22Rv1 (cell line): ENCODE measurements at regions not wholly inside any gene's neighbourhood (a gene's known extent, or its start where the extent isn't known, plus 50 kb on each side); places are given as distances from the start of the nearest gene placed in this dataset.
A peak's percentile ranks its signal among the peaks of the same experiment; 100 is the strongest.

ENCODE experiments used
- H3K27ac ChIP-seq: fragments of 450-650 bp; 2 replicates; pipeline ENCODE4 v1.5.1; 2017
- CTCF ChIP-seq: fragments of 450-650 bp; IDR thresholded peaks from 2 replicates; pipeline ENCODE4 v1.5.1; 2017; ENCODE audit warnings: mild to moderate bottlenecking
- ZFX ChIP-seq: fragments of 450-650 bp; IDR thresholded peaks from 2 replicates; pipeline ENCODE4 v1.6.1; 2017; ENCODE audit warnings: antibody characterized with exemption, borderline replicate concordance

DNA sequence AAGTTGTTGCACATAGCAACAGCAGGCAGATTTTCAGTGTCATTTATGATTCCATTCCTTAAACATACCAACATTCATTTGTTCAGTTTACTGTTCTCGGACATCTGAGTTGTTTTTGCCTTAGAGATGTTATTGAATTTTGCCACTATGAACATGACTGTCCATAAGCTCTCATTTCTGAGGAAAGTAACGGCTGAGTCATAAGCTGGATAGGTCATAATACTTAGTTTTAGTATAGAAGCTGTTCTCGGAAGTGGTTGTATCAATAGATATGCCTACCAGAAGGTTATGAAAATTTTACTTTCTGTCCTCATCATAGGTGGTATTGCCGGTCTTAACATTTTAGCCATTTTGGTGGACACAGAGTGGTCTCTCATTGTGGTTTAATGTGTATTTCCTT is 157.1 kb upstream of the CLNK start:
- TF ChIP-seq CTCF = no peak
- no peak for TF ChIP-seq ZFX
- H3K27ac ChIP-seq = no peak overlapping the region

DNA sequence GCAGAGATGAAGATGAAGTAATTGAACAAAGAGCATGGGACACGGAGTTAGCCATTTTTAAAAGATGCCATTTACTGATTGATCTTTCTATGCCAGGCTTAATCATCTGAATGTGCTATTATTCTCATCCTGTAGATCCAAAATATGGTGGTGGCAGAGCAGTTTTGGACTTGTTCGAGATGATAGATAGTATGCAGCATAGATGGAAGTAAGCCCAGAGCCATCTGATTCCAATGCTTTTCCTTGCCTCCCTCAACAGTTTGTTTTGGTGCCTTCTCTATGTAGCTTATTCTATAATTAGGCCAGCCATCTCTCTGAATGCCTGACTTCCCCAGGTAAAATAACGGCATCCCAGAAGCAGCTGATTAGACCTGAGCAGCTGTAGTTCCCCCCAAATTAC is 152.6 kb upstream of the CLNK start:
- H3K27ac ChIP-seq = no peak overlapping the region
- TF ChIP-seq ZFX (no peak), CTCF (no peak)

DNA sequence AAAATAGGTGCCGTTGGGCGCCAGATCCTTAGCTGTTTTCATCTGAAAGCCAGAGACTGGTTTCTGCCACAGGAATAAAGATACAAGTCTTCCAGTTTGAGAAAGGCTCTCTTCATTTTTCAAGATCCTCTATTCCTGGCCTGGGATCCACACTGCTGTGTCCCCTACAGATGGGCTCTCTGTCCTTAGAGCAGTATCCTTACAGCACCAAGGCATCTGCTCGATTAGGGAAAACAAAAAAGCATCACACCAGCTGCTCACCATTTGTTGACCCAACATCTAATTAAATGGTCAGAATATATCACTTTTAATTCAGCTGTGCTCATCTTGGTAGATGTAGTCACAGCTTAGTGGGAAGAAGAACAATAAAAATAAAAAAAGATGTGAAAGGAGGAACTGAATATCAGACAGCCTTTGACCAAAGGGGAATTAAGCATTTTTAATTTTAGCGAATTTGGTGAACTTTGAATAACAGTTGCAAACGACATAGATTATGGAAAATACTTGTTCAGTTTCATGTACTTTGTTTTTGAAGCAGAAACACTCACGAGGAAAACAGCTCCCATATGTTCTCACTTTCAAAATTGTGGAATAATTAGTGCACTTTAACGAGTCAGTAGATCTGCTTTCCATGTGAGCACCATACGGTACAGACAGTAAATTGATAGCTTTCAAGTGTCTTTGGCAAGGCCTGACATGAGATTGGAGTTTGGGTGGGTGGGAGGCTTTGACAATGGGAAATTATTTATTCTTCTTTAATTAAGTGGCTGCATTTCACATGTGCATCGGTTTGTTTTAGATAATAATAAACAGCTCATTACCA is 148.4 kb upstream of the CLNK start:
- no peak overlapping the region for H3K27ac ChIP-seq
- TF ChIP-seq ZFX = no peak
- TF ChIP-seq CTCF = no peak

DNA sequence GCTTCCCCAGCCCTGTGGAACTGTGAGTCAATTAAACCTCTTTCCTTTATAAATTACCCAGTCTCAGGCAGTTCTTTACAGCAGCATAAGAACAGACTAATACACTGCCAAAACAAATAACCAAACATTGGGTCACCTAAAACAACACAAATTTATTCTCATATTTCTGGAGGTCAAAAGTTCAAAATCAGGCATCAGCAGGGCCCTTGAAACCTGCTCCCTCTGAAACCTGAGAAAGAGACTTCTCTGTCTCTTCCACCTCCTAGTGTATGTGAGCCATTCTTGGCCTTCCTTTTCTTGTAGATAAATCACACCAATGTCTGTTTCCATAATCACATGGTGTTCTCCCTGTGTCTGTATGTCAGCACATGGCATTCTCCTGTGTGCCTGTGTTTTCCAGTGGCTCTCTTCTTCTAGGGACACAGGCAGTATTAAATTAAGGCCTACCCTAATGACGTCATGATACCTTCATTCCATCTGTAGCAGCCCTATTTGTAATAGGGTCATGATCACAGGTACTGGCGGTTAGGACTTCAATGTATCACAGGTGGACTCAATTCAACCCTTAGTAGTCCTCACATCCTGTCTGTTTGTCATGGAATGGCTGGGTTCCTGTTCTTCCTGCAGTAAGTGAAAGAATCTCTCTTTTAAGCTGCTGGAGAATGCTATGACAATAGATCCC is 147.3 kb upstream of the CLNK start:
- no peak overlapping the region for H3K27ac ChIP-seq
- TF ChIP-seq ZFX (no peak), CTCF (no peak)

DNA sequence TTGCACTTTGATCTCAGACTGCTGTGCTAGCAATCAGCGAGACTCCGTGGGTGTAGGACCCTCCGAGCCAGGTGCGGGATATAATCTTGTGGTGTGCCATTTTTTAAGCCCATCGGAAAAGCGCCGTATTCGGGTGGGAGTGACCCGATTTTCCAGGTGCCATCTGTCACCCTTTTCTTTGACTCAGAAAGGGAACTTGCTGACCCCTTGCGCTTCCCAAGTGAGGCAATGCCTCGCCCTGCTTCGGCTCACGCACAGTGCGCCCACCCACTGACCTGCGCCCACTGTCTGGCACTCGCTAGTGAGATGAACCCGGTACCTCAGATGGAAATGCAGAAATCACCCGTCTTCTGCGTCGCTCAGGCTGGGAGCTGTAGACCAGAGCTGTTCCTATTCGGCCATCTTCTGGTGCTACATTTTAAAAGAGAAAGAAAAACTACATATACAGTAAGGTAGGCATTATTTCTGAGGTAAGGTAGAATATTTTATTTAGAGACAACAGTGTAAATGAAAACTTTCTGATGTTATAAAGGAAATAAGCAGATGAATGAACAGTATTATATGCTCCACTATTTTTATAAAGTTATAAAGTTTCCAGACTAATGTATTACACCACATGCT is 144.5 kb upstream of the CLNK start:
- H3K27ac ChIP-seq = peak overlapping the region; percentile 38; the same call in 1 of the 2 replicates

DNA sequence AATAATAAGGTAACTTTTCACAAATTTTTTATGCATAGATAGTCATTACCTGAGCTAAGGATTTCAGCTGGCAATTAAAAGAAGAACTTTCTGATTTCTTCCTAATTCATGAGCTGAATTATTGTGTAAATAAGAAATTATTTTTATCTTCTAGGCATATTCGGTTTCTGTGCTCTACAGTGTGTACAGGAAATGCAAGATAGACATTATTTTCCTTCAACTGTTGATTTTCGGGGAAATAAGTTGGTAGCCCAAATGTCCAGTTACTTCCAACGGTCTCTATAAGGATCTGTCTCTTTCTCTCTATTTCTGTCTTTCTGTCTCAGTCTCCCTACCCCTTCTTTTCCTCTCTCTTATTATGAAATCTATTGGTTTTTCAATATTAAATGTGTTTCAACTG is 137.3 kb upstream of the CLNK start:
- no peak overlapping the region for H3K27ac ChIP-seq
- TF ChIP-seq ZFX (no peak), CTCF (no peak)

DNA sequence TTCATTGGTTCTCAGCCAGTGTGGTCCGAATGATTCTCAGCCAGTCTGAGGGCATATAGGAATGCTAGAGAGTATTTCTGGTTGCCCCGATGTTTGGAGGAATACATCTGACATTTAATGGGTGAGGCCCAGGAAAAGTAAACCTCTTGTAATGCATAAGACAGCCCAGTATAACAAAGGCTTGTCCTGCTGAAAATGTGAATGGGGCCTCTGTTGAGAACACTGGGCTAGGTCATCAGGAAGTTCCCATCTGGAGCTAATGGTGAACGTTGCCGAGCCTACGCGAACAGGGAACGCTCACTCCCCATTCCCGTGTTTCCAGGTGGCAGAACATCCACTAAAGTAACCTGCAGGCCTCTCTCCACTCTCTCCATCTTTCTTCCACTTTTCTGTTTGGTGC is 132.0 kb upstream of the CLNK start:
- TF ChIP-seq ZFX = no peak
- no peak for TF ChIP-seq CTCF
- H3K27ac ChIP-seq = no peak overlapping the region
